NCI-H226 (cell line): ENCODE measurements at regions not wholly inside any gene's neighbourhood (a gene's known extent, or its start where the extent isn't known, plus 50 kb on each side); places are given as distances from the start of the nearest gene placed in this dataset.

Experiments used
- DNase-seq: peaks from one replicate; pipeline ENCODE4 v3.0.0-alpha.2; 2015

- DNase-seq: no peak
Observed at GRCh38 chr17:72262766-72263165, 141.9 kb downstream of the SOX9 start.

GRCh38 chr17:72264682-72265405 lies 144.0 kb downstream of the SOX9 start:
- DNase-seq: no peak

GRCh38 chr17:72266112-72266775 lies 145.4 kb downstream of the SOX9 start:
- no peak for DNase-seq

GRCh38 chr17:72267601-72268000 lies 146.8 kb downstream of the SOX9 start:
- no peak for DNase-seq

GRCh38 chr17:72268431-72268830 lies 147.6 kb downstream of the SOX9 start:
- no peak for DNase-seq

GRCh38 chr17:72270273-72270924 lies 149.6 kb downstream of the SOX9 start:
- DNase-seq: no peak

GRCh38 chr17:72271603-72272002 lies 150.8 kb downstream of the SOX9 start:
- DNase-seq: no peak

- DNase-seq: no peak
Observed at GRCh38 chr17:72273289-72274056, 152.7 kb downstream of the SOX9 start.

- no peak for DNase-seq
Observed at GRCh38 chr17:72274614-72275013, 153.8 kb downstream of the SOX9 start.

GRCh38 chr17:72280881-72281280 lies 160.1 kb downstream of the SOX9 start:
- DNase-seq: no peak

GRCh38 chr17:72282439-72283029 lies 161.7 kb downstream of the SOX9 start:
- DNase-seq: no peak

- DNase-seq: no peak
Observed at GRCh38 chr17:72284806-72285205, 164.0 kb downstream of the SOX9 start.

- no peak for DNase-seq
Observed at GRCh38 chr17:72287586-72287985, 166.8 kb downstream of the SOX9 start.

GRCh38 chr17:72294487-72294893 lies 173.7 kb downstream of the SOX9 start:
- no peak for DNase-seq

- no peak for DNase-seq
Observed at GRCh38 chr17:72295916-72296315, 175.1 kb downstream of the SOX9 start.

- no peak for DNase-seq
Observed at GRCh38 chr17:72296456-72296855, 175.6 kb downstream of the SOX9 start.

- peak; percentile 57 for DNase-seq
Observed at GRCh38 chr17:72297326-72298115, 176.7 kb downstream of the SOX9 start.

- DNase-seq: no peak
Observed at GRCh38 chr17:72299100-72299499, 178.3 kb downstream of the SOX9 start.

GRCh38 chr17:72299592-72299991 lies 178.8 kb downstream of the SOX9 start:
- DNase-seq: no peak

- no peak for DNase-seq
Observed at GRCh38 chr17:72301887-72302286, 181.1 kb downstream of the SOX9 start.

GRCh38 chr17:72302735-72303134 lies 181.9 kb downstream of the SOX9 start:
- no peak for DNase-seq
